Stimulated activated CD4-positive, alpha-beta T cell treated with anti-CD3 and anti-CD28 coated beads, Interleukin-12 subunit alpha, Interleukin-12 subunit beta, amount 100 ng/mL, for 4 hours (primary cell): ENCODE measurements at regions not wholly inside any gene's neighbourhood (a gene's known extent, or its start where the extent isn't known, plus 50 kb on each side); places are given as distances from the start of the nearest gene placed in this dataset.

Experiments used
- DNase-seq: peaks from one replicate; pipeline ENCODE4 v3.0.0-alpha.2; 2020

DNA sequence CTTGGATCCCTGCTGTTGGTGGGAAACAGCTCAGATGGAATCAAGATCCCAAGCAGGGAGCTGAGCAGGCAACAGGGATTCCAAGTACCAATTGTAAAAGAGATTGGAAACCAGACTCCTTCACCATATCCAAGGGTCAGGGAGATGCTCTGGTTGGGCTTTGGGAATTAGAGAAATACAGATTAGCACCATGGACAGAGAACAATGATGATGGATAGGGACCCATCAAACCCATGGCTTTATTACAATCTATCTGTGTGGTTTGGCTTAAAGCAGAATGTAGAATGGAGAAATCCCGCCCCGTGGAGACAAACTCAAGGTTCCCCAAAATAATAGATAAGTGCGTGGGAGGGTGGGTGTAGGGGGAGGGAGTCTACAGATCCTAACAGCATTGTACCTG is 120.7 kb upstream of the CSF3R start:
- no peak for DNase-seq

DNA sequence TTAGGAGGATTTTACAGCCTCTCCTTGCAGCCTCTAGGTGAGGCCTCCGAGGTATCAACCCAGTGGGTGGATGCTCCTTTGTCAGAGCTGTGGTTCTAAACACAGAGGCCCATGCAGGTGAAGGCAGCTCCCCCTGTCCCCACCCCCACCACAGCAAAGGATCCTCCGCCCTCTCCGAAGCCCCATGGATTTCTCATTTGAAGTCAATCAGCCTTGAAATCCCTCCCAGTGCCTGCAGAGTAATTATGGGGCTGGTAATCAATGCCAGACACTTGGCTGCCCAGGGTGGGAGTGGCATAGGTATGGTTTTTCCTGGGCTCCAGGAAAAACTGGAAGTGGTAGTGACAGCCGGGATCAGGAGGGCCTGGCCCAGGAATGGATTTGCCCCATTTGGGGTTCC is 119.5 kb upstream of the CSF3R start:
- DNase-seq = no peak

DNA sequence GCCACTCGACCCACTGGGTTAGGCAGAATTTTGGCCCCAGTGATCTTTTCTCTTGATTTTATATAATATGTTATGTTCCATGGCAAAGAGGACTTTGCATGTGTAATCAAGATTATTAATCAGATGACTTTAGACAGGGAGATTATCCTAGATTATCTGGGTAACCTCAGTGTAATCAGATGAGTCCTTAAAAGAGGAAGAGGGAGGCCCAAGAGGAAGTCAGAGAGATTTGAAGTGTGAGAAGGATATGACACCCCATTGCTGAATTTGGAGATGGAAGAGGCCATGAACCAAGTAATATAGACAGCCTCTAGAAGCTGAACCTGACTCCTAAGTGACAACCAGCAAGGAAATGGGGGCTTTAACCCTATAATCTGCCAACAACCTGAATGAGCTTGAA is 117.1 kb upstream of the CSF3R start:
- no peak for DNase-seq

DNA sequence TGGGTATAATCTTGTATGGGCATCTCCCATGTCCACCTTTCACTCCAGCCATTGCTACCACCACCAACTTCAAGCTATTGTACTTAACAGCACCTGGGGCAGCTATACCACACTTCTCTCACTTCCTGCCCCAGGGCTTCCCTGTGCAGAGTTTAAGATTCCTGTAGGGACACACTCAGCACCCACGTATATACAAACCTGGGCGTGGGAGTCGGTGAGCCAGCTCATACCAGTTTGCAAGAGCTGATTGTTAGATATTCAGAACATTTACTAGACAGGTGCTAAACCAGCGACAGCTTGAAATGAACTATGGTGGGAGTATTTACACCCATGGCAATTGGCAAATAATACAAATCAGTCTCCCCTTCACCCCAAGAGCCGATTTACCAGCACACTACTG is 114.8 kb upstream of the CSF3R start:
- DNase-seq = no peak

DNA sequence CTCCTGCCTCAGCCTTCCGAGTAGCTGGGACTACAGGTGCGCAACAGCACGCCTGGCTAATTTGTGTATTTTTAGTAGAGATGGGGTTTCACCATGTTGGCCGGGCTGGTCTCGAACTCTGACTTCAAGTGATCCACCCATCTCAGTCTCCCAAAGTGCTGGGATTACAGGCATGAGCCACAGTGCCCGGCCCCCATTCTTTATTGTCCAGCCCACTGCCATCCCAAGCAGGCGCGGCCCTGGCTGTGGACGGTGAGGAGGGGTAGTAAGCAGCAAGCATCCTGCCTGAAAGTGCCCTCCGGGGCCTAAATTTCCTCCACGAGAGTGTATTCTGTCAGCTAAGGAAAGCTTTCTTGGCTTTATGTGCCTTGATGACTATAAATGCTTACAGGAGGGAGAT is 113.2 kb upstream of the CSF3R start:
- no peak for DNase-seq

DNA sequence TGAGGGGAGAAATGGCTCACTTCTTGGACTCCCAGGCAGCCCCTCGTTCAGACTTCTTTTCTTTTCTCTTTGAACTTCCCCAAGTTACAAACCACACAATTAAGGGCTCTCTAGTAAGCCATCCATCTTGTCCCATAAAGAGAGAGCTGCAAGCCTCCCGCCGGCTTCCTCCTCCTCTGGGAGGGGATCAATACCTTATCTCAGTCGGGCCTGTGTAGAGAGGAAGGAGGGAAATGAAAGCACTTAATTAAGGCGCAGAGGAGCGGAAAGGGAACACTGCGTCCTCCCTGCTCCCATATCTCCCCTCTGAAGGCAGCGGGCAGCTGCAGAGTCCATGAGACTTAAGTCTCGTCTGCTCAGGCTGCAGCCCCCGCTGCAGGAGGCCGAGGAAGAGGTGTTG is 112.6 kb upstream of the CSF3R start:
- DNase-seq = no peak

DNA sequence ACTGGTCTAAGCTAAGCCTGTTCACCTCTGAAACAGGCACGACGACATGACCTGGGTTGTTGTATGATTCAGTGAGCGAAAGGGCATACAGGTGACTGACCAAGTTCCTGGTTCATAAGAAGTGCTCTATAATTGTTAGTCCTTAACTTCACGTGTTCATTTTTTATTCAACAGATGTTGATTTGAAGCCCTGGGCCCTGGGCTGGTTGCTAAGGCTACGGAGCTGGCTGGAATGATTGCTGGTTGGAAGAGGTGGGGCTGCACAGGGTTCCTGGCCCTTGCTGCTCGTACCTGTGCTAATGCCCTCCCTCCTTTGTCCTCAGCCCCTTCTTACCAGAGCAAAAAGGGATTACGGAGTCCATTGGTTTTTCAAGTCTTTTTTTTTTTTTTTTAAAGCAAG is 111.3 kb upstream of the CSF3R start:
- DNase-seq = no peak

DNA sequence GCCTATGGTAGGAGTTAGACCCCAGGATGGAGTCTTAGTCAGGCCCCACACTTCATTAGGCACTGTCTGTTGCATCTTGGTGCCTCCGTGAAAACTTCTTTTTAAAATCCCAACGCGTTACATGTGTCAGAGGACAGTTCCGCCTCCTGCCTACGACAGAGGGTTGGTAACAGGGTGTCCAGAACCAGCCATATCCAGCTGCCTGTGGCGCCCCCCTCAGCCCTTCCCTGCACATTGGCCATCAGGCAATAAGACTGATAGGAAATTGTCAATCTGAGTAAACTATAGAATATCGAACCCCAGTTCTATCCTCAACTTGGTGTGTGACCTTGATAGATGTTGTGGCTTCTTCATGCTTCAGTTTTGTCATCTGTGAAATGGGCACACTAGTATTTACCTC is 108.6 kb upstream of the CSF3R start:
- no peak for DNase-seq

DNA sequence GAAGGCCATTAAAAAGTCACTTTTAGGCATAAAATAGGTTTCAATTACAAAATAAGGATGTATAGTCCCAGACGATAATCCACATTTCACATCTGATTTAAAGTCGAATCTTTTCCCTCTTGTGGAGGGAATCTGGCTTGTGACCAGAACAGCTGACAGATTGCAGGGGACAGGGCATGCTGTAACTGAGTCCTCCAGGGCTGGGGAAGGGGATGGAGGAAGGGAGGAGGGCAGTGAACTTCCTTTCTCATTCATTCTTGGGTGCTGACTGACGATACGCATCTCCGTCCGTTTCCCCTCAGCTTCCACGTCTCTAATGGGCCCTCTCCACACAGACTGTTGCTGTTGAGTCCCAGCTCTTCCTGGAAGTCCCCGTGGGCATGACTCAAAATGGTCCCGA is 108.1 kb upstream of the CSF3R start:
- no peak for DNase-seq

DNA sequence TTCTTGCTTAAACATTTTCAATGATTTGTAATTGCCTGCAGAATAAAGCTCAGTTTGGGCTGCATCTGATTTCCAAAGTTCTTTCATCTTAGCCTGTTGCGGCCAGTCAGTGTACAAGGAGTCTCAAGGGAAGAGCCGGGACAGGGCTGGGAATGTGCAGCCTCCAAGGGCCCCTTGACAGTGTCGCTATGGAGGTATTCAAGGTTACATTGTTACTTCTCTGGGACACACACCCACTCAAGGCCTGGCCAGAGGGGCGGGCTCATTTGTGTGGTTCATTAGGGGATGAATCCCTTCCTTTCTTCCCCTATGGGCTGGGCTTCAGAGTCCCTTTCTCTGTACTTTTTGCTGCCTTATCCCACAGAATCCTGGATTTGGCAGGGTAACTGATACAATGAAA is 107.6 kb upstream of the CSF3R start:
- no peak for DNase-seq

DNA sequence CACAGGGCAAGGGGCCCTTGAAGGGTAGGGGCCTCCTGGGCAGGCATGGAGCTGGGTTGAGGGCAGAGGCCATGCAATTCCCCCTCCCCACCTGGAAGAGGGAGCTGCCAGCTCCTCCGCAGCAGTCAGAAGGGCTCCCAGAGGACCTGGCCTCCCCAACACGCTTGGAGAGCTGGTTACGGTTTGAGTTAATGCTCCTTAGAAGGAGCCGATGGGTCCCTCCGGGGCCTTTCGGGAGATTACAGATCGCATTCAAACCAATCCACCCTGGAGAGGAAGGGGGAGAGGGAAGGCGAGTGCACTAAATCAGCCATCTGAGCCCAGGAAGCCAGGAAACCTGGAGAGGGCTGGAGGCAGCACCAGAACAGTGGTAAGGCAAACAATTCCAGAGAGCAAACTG is 106.3 kb upstream of the CSF3R start:
- no peak for DNase-seq

DNA sequence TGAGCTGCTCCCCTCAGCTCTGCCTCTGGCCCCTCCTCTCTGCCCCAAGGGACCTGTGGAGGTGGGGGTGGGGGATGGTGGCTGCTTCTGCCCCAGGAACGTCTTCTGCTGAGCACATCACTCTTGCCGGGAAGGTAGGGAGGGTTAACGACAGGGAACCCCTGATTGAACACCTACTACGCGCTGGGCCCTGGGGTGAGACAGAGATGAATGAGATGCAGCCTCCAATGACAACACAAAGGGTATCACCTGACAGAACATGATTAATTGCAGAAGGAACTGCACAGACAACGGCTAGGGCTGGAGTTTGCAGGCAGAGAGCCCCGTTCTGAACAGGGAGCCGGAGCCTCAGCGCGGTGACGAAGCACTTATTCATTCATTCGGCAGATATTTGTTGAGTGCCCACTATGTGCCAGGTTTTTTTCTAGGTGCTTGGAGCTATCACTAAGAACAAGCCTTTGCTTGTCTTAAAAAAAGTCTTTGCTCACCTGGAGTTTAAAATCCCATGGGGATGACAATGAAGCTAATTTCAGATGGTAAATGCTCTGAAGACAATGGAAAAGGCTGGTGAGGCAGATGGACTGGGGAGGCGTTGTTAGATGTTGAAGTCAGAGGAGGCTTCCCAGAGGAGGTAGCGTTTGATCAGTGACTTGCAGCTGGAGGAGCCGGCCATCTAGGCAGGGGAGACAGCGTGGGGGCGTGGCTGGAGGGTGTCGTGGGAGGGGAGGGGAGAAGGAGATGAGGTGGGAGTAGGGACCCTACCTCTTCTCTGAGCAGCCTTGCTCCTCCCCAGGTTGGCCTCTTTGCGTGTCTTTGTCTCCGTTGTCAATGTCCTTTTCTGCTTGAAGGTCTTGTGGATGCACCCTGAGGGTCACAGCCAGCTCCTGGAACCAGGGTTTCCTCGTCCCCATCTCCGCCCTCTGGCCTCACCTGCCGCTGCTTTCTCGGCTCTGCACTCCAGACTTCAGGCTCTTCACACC is 103.1 kb upstream of the CSF3R start:
- no peak for DNase-seq

DNA sequence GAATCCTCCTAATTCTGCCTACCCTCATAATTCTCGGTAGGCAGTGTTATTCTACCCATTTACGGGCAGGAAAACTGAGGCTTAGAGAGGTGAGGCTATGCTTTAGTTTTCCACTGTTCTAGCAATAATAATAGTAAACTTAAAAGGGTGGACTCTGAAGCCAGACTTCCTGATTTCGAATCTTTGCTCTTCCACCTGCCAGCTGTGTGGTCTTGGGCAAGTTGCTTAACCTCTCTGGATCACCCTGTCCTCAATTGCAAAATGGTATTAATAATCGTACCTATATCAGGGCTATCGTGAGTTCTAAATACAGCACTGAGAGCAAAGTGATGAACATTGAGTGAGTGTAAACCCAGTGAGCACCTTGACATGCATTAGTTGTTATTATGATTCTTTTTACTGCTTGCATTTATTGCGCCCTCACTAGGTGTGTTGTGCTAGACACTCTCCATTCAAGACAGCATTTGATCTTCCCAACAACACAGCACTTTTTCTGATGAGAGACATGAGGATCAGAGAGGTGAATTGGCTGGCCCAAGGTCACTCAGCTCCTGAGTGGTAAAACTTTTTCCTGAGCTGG is 102.3 kb upstream of the CSF3R start:
- no peak for DNase-seq

DNA sequence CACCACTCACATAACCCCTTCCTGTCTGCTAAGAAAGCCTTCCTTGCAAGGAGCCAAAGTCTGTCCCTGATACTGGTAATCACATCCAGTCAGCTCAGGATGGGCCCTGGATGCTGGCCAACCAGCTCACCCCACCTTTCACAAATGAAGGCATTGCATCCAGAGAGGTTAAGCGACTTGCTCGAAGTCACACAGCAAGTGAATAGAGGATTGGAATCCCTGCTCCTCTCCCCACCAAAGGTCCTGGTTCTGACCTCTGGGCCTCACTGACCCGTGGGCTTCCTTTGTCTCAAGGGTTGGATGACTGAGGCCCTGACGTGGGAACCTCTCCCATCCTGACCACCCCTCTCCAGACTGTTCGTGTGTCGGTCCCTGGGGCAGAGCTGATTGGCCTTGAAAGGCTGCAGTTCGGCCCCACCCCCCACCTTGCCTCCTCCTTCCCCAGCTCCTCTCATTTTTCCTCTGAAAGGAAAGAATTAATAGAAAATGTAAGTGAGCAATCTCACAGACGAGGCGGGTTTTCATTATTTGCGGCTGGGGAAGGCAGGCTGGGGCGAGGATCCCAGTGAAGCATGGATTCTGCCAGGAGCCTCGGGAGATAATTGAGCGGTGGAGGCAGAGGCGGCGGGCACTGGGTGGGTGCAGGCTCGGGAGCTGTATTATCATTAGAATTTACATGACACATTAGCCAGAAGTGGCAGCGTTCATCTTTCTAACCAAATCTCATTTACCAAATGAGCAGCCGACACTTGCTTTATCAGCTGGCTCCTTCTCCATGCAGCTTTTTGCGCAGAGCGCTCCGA is 101.5 kb upstream of the CSF3R start:
- no peak for DNase-seq

DNA sequence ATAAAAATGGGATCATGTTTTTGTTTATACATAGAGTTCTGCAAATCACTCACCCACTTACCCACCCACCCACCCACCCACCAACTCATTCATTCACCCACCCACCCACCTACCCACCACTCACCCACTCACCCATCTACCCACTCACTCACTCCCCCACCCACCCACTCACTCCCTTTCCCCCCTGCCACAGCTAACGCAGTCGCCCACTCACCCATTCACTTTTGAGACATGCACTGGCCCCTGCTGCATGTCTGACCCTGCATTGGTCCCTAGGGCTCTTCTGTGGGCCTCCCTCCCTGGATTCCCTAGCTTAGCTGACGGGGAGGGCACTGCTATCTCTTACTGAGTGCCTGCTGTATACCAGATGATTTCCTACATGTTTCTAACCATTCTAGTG is 100.4 kb upstream of the CSF3R start:
- DNase-seq = no peak

DNA sequence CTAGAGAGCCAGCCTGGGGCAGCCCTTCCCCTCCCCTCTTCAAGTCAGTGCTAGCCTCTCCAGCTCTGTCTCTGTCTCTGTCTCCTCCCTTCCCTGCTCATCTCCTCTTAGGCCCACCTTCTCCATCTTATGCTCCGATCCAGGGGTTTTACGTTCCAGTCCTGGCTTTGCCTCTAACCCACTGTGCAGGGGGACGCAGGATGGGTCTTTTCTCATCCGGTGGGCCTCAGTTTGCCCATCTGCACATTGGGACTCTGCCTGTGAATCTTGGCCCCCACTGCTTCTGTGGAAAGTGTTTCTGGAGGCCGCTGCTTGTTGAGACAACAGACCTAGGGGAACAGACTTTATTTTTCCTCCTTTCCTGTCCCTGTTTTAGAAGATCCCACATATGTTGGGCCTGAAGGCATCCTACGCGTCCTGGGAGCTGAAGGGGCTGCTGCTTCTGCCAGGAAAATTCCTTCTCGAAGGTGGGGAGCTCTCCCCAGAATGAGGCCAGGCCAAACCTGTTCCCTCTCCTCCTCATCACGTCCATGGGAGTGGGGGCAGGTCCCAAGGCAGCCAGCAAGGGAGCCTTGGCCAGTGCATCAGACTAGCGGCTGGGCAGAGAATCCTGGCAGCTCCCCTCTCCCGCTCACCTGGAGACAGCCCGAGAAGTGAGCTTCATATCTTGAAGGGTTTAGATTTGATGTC is 99.5 kb upstream of the CSF3R start:
- no peak for DNase-seq

DNA sequence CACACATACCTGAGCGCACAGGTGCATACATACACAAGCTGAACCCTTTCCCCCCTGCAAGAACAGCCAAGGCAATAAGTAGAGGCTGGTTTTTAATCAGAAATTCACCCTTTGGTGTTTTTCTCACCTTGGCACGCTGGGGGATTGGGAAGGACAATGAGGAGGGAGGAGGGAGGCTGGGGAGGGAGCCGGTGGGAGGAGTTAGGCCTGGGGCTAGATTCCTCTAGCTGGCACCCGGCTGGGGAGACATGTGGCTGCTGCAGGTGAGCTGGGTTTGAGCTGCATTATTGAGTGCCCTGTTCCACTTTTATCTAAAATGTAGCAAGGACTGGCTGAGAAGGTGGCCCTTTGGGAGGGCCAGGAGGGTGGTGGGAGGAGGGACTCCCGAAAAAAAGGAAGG is 97.8 kb upstream of the CSF3R start:
- no peak for DNase-seq

DNA sequence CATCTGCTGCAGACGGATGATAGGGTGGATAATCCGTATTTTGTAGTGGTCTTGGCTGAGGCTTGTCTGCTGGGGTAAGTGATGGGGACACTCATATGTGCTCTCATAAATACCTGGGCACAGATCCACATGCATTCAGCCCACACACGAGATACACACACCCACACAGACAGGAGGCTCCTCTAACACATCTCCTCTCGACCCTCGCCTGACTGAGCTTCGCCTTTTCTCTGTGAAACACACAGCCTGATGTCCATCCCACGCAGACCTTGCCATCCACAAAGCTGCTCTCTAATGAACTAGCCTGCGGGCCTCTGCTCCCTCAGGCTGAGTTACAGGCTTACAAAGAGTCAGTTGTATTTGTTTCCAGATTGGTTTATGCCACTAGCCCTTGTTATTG is 96.3 kb upstream of the CSF3R start:
- DNase-seq = no peak

DNA sequence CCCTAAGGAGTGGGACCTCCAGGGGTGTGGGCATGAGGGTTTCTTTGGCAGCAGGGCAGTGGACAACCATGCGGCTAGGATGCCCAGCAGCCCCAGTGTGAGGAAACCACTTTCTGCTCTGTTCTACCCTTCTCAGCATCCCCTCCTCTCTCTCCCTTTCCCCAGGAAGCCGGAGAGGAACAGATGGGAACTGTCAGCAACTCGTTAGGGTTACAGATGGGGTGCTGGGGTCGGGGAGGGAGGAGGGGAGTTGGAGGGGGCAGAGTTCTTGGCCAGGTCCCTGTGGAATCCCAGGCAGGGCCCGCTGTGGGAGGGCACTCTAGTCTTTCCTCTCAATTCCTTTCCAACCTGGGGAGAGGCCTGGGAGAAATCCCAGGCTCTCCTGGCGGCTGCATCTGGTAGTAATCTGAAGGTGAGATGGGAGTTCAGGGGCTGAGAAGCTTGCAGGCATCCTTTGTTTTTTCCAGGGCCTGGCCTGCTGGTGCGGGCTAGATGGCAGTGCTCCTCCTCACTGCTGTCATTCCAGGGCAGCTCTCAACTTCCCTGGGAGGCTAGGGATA is 93.9 kb upstream of the CSF3R start:
- no peak for DNase-seq

DNA sequence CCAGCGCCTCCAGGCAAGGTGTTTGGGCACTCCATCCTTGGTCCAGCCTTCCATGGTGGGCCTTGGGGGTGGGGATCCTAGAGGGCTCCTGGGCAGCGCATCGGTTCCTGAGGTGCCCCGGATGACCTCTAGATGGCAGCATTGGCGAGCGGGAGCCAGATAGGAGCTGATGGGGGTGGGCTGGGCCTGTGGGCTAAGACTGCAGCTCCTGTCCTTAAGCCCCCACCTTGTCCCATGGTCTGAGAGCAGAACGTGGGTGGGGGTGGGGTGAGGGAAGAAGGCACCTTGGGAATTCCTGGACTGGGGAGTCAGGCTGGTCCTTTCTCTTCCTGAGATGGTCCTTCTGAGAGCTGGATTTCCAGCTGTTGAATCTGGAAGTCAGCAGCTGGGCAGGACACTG is 93.4 kb upstream of the CSF3R start:
- DNase-seq = peak; percentile 45

DNA sequence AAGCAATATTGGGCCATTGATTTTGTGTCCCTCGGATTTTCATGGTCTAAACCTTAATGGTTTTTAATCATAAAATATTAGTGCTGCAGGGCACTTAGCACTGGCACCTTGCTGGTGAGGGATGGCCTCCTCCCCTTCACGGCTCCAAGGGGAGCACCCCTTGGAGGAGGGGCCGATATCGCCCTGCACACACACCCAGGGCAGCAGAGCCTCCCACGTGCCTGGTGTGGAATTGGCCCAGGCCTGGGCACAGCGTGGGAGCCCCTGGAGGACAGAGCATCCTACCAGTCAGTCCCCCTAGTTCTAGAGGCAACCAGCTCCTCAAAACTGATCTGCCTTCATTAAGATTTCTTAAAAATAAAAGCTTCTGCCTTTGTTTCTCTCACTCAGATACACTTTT is 90.7 kb upstream of the CSF3R start:
- DNase-seq = no peak

DNA sequence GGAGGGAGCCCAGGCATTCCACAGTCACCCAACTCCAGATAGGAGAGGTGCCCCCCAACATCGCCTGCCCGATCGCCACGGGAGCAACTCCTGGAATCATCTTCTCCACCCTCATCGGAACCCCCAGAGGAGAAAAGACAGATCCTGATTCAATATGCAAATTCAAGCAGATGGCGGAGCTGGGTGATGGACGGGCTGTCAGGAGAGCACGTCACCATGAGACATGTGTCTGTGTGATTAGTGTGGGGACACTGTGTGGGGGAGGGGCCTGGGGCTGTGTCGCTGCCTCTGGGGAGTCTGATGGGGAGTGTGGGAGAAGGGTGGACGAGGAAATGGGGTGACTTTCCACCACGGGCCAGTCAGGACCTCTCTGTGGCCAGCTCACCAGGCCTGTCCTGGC is 90.2 kb upstream of the CSF3R start:
- no peak for DNase-seq

DNA sequence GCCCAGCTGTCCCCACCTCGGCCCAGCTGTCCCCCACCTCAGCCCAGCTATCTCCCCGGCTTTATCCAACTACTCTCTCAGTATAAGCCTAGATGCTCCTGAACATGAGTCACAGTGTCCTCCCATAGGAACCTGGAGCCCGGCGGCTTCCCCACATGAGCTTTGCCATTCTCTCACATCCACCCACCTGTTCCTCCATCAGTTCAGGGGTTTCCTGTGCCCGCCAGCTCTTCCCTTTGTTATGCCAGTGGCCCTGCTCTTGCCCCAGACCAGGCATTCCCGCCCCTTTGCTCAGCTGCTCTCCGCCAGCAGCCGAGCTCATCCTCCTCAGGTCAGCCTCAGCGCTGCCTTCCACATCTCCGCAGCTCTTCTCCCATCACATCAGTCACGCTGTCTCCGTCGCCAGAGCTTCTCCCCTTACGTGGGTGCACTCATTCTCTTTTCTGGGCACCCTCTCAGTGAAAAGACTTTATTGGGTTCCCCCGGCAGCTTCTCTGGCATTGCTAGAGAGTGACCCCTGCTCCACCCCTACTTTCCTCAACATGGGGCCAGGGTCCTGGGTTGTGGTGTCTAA is 89.5 kb upstream of the CSF3R start:
- no peak for DNase-seq
